ENCODE measurements at regions not wholly inside any gene's neighbourhood (a gene's known extent, or its start where the extent isn't known, plus 50 kb on each side); places are given as distances from the start of the nearest gene placed in this dataset.

GRCh38 chr10:25804505-25804904, 129.5 kb upstream of the MYO3A start:
- TF ChIP-seq EP300 (IDR thresholded peaks at IDR 0.05; ENCODE audit: low read depth) (no peak), POLR2AphosphoS5 (IDR thresholded peaks at IDR 0.05) (no peak), CTCF (IDR thresholded peaks at IDR 0.05) (no peak), POLR2A (IDR thresholded peaks at IDR 0.05) (no peak)
